ENCODE measurements at regions not wholly inside any gene's neighbourhood (a gene's known extent, or its start where the extent isn't known, plus 50 kb on each side); places are given as distances from the start of the nearest gene placed in this dataset.

DNA sequence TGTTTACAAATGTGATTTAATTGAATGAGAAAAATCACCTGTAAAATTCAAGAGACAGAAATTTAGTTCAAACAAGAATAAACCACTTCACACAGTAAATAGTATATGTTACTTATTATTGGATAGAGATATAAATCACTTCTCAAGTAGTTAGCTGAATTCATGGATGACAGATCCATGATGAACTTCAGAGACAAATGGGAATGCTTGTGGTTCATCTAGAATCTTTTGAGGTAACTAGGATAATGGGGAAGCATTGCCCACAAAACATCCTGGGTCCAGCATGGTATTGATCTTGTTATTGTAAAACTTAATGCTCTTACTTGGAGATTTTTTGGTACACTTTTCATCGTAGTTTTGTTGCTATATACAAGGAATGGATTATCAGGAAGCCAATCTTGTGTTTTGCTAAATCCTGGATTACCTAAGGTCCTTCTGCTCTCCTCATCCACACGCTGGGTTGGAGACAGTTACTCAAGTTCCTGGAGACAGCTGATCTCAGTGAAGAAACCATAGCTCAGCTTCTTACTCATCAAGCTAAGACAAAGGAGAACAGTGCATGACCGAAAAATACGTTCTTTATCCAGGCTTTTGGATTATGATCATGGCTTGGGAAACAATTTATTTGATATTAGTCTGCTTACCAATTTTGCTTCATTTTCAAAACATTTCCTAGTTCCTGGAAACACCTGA lies 142.5 kb upstream of the PREP start:
- no peak for TF ChIP-seq TAF1 (IDR thresholded peaks at IDR 0.05; ENCODE audit: borderline replicate concordance, low read depth, low read length)
- no peak for TF ChIP-seq POLR2A (IDR thresholded peaks at IDR 0.05; ENCODE audit: low read depth, low read length)
- TF ChIP-seq POLR2AphosphoS5 (IDR thresholded peaks at IDR 0.05; ENCODE audit: low read depth, low read length): no peak

All from GM12892 (cell line).